Stomach (tissue), 4 donors: ENCODE measurements at regions not wholly inside any gene's neighbourhood (a gene's known extent, or its start where the extent isn't known, plus 50 kb on each side); places are given as distances from the start of the nearest gene placed in this dataset.

Experiments
- CTCF ChIP-seq, 7 experiments: fragments of 450-650 bp in 4 of 7; fragments of 200-600 bp in 3 of 7; sonication (generic) in 3 of 7; IDR thresholded peaks; one replicate each; pipeline ENCODE4 v1.5.1; 2016 to 2019; ENCODE audit warnings: antibody characterized with exemption in 7 of 7, control low read depth in 2 of 7, mild to moderate bottlenecking in 1 of 7
- EP300 ChIP-seq: sonication (generic); formaldehyde crosslinking; IDR thresholded peaks from one replicate; pipeline ENCODE4 v1.6.1; 2017; ENCODE audit warnings: antibody characterized with exemption
- POLR2AphosphoS5 ChIP-seq, 3 donors: sonication (generic); formaldehyde crosslinking; IDR thresholded peaks; one replicate each; pipeline ENCODE4 v1.6.1; 2016; ENCODE audit warnings: antibody characterized with exemption in 3 of 3

GRCh38 chr2:10201201-10201600 is 78.7 kb downstream of the RRM2 start:
- TF ChIP-seq POLR2AphosphoS5 (IDR thresholded peaks at IDR 0.05) (no peak), CTCF (IDR thresholded peaks at IDR 0.05) (no peak), EP300 (no peak)
